ENCODE measurements at regions not wholly inside any gene's neighbourhood (a gene's known extent, or its start where the extent isn't known, plus 50 kb on each side); places are given as distances from the start of the nearest gene placed in this dataset.
"Not testable (repeated sequence)": the region's sequence is repeated elsewhere in the genome, so short reads cannot be mapped to it uniquely, and the experiment has no call there.

- no peak for DNase-seq
These were observed 77.4 kb upstream of the NPAS2 start for GRCh38 chr2:100742277-100743254.

DNA sequence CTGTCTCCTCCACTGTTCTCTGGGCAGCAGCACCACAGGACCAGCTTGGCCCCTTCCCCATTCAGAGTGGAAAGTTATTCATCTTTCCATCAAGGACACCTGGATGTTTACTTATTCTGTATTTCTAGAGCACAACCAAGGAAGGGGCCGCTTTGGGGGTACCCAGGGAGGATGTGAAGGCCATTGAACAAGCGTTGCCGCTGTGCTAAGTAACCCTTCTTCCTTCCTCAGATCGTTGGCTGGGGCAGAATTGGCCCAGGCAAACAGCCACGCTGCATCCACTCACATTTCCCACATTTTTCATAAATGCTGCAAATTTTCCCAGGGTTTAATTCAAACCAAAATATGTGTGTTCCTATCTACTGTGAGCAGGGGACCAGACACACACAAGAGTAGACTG, 76.2 kb upstream of the NPAS2 start:
- DNase-seq: no peak

DNA sequence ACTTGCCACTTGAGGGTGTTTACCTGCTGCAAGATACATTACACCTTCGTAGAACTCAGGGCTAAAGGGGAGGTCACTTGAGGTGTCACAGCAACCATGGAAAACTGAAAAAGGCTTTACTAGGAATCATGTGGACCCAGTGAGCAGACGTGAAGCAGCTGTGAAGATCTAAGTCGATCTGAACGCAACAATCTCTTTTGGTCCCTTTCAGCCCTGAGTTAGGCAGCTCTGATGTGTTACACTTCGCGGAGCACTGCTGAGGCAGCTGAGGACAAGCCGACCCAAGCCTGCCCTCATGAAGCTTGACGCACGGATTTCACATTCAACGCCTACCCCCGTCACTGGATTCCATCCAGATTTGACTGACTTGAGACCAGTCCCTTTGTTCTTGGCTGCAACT, 75.8 kb upstream of the NPAS2 start:
- no peak for DNase-seq

DNA sequence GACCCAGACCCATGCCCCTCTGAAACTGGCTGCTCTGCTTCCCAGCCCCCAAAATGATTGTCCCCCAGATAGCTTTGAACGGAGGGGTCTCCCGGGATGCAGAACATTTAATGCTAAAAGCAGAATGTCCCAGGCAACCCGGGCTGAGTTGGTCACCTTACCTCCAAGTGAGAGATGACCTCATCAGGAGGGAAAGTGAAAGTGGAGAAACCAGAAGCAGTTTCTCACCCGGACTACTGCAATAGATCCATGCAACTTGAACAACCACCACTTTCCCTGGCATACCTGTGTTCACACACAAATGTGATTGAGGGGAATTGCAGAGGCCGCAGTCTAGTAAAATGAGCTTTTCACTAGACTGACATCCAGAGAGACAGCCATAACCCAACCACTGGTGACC, 75.3 kb upstream of the NPAS2 start:
- DNase-seq: no peak

GRCh38 chr2:100745604-100746003, 74.3 kb upstream of the NPAS2 start:
- DNase-seq: no peak

DNA sequence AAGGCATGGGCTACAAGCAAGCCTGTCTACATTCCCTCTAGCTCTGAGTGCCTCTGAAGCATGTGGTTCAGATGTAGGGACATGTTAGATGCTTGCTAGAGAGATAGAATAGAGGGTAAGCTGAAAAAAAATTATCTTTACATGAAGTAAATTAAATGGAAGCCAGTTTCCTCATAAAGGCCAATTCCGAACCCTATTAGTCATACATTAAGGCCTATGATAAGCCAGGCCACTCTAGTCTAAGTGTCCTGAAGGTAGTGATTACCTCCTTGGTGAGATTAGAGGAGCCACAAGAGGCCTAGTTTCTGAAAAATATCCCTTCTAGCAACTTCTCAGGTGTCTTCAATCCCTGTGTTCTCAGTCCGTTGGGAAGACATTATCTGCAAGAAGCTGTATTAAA, 72.4 kb upstream of the NPAS2 start:
- no peak for DNase-seq

DNA sequence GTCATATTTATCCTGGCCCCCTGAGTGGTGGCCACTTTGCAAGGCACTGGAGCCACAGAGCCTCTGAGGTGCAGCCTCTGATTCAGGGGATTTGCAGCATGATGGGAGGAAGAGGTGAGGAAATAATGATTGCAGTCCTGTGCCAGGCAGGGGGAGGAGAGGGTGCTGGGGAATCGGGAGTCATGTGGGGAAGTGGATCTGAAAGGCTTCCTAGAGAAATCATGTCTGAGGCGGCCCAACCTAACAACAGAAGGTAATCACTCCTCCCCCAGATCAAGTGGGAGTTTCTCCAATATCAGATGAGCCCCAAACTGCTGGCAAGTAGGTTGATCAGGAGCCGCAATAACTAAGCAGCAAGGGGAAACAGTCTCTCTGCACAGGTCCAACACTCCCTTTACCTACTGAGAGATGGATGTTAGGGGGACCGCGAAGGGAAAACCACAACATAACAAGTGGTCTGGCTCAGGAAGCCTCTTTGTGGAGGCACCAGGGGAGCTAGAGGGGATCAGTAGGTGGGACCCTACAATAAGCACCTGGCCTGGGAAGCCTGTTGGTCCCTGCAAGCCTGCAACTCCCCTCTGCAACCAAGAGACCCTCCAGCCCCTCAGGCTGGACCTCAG, 71.8 kb upstream of the NPAS2 start:
- no peak for DNase-seq

DNA sequence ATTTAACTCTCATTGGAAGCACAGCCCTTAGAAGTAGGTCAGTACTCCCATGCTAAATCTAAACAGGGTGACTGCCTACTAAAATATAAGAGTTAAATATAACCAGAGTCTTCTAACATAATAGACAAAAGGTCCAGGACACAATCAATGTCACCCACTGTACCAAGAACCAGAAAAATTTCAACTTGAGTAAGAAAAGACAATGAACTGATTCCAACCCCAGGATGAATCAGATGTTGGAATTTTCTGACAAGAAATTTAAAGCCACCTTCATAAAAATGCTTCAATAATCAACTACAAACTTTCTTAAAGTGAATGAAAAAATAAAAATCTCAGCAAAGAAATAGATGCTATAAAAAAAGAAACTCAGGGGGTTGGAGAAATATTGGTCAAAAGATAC, 71.3 kb upstream of the NPAS2 start:
- DNase-seq: no peak

DNA sequence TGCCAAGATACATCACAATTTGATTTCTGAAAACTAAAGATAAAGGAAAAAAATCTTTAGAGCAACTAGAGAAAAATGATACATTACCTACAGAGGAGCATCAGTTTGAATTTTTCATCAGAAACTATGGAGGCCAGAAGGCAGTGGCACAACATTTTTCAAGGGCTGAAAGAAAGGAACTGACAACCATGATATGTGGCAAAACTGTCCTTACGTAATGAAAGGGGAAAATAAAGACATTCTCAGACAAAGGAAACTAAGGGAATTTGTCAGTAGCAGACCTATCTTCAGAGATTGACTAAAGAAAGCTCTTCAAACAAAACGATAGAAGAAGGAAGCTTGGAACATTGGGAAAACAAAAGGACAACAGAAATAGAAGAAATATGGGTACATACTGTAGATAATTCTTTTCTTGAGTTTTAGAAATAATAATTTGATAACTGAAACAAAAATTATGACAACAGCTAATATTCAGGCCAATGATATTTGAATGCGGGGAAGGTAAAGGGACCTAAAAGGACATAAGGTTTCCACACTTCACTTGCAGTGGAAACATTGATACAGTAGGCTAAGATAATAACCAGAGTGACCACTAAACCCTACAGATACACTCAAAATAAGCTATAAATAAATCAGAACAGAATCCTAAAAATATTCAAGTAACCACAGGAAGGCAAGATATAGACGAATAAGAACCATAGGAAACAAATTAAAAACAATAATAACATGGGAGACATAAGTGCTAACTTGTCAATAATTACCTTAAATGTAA, 70.0 kb upstream of the NPAS2 start:
- no peak for DNase-seq

- not testable (repeated sequence) for DNase-seq
These were observed 67.9 kb upstream of the NPAS2 start for GRCh38 chr2:100751871-100752625.

DNA sequence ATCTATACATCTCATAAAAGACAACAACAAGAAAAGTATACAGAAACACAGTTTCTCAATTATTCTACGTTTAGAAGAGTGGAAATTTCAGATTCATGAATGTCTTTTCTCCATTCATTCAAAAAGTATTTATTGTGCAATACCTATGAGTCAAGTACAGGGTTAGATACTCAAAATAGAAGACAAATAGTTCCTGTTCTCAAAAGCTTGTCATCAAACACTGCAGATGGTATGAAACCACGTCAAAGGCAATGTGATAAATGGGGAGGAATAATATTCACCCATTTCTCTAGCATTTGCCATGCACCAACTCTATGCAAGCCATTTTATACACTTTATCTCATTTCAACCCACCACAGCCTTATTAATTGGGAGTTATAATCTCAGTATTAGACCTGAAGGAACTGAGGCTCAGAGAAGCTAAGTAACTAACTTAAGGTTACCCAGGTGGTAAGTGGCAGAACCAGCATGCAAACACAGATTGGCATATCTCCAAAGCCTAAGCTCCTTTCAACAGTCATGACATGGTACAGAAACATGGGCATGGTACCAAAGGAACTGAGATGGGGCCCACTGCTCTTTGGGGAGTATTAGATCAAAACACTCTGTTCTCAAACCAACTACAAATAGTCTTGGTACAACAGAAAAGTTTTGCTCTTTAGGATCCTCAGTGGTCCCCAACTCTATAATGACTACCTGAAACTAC, 67.2 kb upstream of the NPAS2 start:
- DNase-seq: no peak

DNA sequence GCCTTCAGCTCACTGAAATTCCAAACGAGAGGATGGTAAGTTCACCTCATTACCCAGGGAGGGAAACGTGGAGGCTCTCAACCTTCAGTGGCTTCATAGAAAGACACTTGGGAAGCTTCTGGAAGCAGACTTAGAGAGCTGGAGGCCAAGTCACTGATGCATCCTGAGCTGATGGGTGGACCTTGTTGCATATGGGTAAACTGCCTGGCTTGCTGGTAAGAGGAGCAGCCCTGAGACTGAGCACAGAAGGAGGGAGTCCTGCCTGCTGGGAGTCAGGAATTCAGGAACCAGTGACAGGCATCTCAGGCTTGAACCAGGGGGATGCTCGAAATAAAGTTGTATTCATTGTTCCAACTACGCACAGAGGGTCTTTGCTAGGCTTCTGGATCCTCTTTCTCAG, 66.5 kb upstream of the NPAS2 start:
- DNase-seq: no peak

DNA sequence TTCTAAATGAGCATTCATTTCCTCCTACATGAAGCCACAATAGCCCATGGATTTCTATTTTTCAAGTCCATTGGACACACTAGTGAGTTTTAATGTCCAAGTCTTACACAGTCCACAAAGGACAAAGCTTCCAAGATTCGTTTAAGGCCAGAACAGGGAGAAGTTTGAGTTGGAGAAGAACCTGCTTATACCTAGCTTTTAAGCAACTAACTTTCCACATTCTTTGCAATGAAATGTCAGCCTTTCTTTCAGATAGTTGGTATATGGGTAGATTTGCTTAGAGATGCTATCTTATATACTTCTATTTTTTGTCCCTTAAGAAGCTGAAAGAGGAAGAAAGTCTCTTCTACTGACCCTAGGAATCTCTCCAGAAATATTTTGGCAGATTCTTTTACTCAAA, 66.1 kb upstream of the NPAS2 start:
- DNase-seq: no peak

DNA sequence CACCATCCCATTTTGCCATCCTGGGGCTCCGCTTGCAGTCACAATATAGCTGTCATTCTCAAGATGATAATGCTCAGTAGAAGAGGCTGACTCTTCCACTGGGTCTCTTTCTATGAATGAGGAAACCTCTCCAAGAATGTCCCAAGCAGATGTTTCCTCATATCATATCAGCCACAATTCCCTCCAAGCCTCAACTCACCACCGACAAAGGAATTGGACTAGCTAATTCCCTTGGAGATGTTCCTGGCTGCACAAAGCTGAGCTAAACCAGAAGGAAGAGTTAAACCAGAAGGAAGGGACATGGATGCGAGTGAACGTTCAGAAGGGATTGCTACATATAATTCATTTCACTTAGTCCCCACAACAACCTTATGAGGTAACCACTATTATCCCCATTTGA, 65.0 kb upstream of the NPAS2 start:
- DNase-seq: no peak

GRCh38 chr2:100755441-100755840, 64.5 kb upstream of the NPAS2 start:
- no peak for DNase-seq

GRCh38 chr2:100756704-100757103, 63.2 kb upstream of the NPAS2 start:
- DNase-seq: no peak

- no peak for DNase-seq
These were observed 62.1 kb upstream of the NPAS2 start for GRCh38 chr2:100757621-100758394.

- no peak for DNase-seq
These were observed 60.0 kb upstream of the NPAS2 start for GRCh38 chr2:100759901-100760300.

GRCh38 chr2:100761365-100761764, 58.6 kb upstream of the NPAS2 start:
- no peak for DNase-seq

- DNase-seq: no peak
These were observed 55.5 kb upstream of the NPAS2 start for GRCh38 chr2:100764430-100764829.

DNA sequence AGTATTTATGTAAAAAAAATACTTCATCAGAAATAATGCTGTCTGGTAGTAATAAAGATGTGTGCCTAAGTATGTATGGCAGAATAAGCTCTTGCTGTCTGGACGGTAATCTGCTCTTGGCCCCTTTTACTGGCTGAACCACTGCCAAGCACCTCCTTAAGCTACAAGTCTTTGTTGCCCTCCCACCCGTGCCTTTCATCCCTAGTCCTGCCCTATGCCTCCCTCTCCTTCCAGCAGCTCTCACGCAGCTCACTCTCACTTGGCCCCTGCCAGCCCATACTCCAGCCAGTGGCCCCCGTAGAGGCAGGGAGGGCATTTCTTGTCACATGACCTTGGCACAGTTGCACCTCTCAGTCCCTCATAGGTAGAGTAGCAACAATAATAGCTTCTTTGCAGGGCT, 54.5 kb upstream of the NPAS2 start:
- DNase-seq: no peak
